GM12864 (cell line): ENCODE measurements at regions not wholly inside any gene's neighbourhood (a gene's known extent, or its start where the extent isn't known, plus 50 kb on each side); places are given as distances from the start of the nearest gene placed in this dataset.

ENCODE experiments used
- DNase-seq: peaks from one replicate; pipeline ENCODE4 v3.0.0-alpha.2; 2011; ENCODE audit warnings: low read depth
- H3K4me3 ChIP-seq: 2 replicates; pipeline ENCODE4 v1.5.1; 2011; ENCODE audit warnings: mild to moderate bottlenecking, low read depth, low read length, control low read depth
- TF ChIP-seq, protein P1 (sequence below): IDR thresholded peaks from 2 replicates; pipeline ENCODE4 v1.5.1; 2011; ENCODE audit warnings: low read depth, mild to moderate bottlenecking, moderate library complexity, low read length, control low read depth, inconsistent platforms; ENCODE audit errors: missing control alignments

DNA sequence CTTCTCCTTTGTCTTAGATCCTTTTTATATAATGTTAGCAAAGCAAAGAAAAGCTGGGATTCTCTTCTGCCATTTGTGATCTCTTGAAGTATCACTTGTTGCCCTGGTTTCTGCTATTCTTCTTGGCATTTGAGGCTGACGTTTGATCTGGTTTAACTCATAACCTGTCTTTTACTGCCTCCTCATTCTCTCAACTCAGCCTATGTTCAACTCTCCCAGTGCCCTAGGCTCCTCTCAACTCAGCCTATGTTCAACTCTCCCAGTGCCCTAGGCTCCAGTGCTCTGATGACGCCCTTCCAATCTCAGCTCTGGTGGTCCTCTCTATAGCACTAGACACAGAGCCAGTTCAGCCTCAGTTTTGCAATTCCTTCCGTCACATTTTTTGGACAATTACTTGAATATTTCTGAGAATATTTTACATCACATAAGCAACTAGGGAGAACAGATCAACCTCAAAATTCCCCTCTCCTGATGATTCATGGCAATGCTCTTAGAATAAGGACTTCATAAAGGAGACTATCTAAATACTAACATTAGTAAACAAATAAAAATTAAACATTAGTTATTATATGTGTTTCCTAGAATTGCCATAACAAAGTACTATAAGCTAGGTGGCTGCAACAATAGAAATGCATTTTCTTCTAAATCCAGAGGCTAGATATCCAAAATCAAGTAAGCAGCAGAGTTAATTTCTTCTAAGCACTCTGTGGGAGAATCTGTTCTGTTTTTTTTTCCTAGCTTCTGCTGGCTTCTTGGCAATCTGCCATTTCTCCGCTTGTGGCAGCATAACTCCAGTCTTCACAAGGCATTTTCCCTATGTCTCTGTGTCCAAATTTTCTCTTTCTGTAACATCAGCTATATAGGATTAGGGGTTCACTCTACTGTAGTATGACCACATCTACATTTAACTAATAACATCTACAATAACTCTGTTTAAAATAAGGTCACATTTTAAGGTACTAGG, 662.1 kb upstream of the FTMT start:
- no peak for DNase-seq
- H3K4me3 ChIP-seq, result no peak overlapping the region
- TF ChIP-seq, protein P1, sequence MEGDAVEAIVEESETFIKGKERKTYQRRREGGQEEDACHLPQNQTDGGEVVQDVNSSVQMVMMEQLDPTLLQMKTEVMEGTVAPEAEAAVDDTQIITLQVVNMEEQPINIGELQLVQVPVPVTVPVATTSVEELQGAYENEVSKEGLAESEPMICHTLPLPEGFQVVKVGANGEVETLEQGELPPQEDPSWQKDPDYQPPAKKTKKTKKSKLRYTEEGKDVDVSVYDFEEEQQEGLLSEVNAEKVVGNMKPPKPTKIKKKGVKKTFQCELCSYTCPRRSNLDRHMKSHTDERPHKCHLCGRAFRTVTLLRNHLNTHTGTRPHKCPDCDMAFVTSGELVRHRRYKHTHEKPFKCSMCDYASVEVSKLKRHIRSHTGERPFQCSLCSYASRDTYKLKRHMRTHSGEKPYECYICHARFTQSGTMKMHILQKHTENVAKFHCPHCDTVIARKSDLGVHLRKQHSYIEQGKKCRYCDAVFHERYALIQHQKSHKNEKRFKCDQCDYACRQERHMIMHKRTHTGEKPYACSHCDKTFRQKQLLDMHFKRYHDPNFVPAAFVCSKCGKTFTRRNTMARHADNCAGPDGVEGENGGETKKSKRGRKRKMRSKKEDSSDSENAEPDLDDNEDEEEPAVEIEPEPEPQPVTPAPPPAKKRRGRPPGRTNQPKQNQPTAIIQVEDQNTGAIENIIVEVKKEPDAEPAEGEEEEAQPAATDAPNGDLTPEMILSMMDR, result no peak

DNA sequence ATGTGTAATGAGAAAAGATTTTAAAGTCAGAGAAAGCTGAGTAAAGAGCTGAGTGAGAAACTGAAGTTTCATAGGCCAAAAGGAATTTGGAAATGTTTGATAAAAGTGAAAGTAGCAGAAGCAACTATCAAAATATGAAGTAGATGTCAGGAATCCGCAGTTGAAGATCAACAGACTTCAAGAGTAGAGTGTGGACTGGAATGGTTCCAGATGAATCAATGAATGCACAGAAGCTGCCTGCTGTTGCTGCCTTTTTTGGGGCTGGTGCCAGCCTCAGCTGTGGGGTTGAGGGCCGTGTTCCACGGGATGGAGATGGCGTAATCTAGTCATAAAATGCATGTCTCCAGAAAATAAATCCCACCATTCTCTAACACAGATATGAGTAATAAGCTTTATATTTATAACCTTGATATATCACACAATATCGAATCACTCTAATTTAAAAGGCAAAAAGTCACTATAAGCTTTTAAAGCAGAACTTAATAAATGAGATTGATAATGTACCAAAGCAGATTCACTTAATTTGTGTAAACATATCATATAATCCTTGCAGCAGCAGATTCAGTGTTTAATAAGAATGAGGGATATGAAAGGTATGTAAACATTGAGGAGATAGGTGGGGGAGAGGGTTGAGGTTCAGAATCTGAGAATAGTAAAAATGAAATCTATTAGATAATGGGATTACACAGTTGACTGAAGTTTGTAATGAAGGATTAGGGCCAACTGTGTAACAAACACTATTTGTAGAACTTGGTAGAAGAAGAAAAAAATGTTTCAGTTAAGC, 652.3 kb upstream of the FTMT start:
- H3K4me3 ChIP-seq, result no peak overlapping the region
- DNase-seq, result no peak
- TF ChIP-seq, protein P1, result no peak

GRCh38 chr5:121218086-121218485, 633.6 kb upstream of the FTMT start:
- H3K4me3 ChIP-seq, result no peak overlapping the region
- TF ChIP-seq, protein P1, result no peak
- no peak for DNase-seq

- DNase-seq, result no peak
- TF ChIP-seq, protein P1, result no peak
- no peak overlapping the region for H3K4me3 ChIP-seq
These were observed 630.2 kb upstream of the FTMT start for GRCh38 chr5:121221483-121221882.

GRCh38 chr5:121226765-121227164, 624.9 kb upstream of the FTMT start:
- no peak overlapping the region for H3K4me3 ChIP-seq
- TF ChIP-seq, protein P1, result no peak
- DNase-seq, result no peak

DNA sequence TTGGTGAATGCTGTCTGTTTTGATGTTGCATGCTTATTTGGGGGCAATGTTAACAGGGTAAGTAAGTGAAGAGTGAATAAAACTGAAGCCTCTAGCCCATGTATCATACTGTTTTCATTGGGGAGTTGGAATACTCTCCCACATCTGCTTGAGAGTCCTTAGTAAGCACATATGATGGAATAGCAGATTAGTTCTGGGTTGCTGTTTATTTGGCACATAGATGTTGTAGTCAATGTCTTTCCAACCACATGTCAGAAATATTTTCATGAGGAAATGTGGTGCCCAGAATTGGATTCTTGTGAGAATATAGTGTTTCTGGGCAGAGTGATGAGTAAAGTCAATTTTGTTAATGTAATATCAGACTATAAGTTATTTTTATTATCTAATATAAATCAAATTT, 611.7 kb upstream of the FTMT start:
- no peak for DNase-seq
- TF ChIP-seq, protein P1, result no peak
- H3K4me3 ChIP-seq, result no peak overlapping the region
